KMS-11 (cell line): ENCODE measurements at regions not wholly inside any gene's neighbourhood (a gene's known extent, or its start where the extent isn't known, plus 50 kb on each side); places are given as distances from the start of the nearest gene placed in this dataset.

Source experiments
- H2AFZ ChIP-seq: fragments of 200-600 bp; sonication (generic); 2 replicates; pipeline ENCODE4 v1.6.1; 2016; ENCODE audit warnings: antibody characterized with exemption, mixed run types, low read depth
- H3K27ac ChIP-seq: fragments of 200-600 bp; sonication (generic); 2 replicates; pipeline ENCODE4 v1.6.1; 2016; ENCODE audit warnings: mild to moderate bottlenecking, mixed run types
- H3K27me3 ChIP-seq: fragments of 200-600 bp; sonication (generic); 2 replicates; pipeline ENCODE4 v1.6.1; 2017; ENCODE audit warnings: mild to moderate bottlenecking, low read depth, mixed run types, moderate library complexity; ENCODE audit not compliant: insufficient read depth
- H3K36me3 ChIP-seq: fragments of 200-600 bp; sonication (generic); 2 replicates; pipeline ENCODE4 v1.6.1; 2017; ENCODE audit warnings: mild to moderate bottlenecking, mixed run types; ENCODE audit not compliant: insufficient read depth
- H3K4me1 ChIP-seq: fragments of 200-600 bp; sonication (generic); 2 replicates; pipeline ENCODE4 v1.6.1; 2016; ENCODE audit warnings: mild to moderate bottlenecking, low read depth, mixed run types; ENCODE audit not compliant: poor library complexity, severe bottlenecking
- H3K4me2 ChIP-seq: fragments of 200-600 bp; sonication (generic); 2 replicates; pipeline ENCODE4 v1.7.0; 2016; ENCODE audit warnings: mild to moderate bottlenecking, mixed run types
- H3K4me3 ChIP-seq: fragments of 200-600 bp; sonication (generic); IDR thresholded peaks from 2 replicates; pipeline ENCODE4 v1.6.1; 2017; ENCODE audit warnings: low read depth, low read length, mixed read lengths; ENCODE audit not compliant: insufficient read depth
- H3K79me2 ChIP-seq: fragments of 200-600 bp; sonication (generic); 2 replicates; pipeline ENCODE4 v1.6.1; 2016; ENCODE audit warnings: low read depth, mixed run types; ENCODE audit not compliant: insufficient read depth
- H3K9ac ChIP-seq: fragments of 200-600 bp; sonication (generic); 2 replicates; pipeline ENCODE4 v1.6.1; 2016; ENCODE audit warnings: mild to moderate bottlenecking, mixed run types
- H4K20me1 ChIP-seq: fragments of 200-600 bp; sonication (generic); 2 replicates; pipeline ENCODE4 v1.6.1; 2016; ENCODE audit warnings: mild to moderate bottlenecking, mixed run types; ENCODE audit not compliant: insufficient read depth
- TF ChIP-seq, protein P1 (sequence below): fragments of 200-600 bp; sonication (generic); conservative IDR thresholded peaks from 2 replicates; pipeline ENCODE4 v1.6.1; 2017; ENCODE audit warnings: low read depth, mild to moderate bottlenecking, antibody characterized with exemption, low read length, moderate library complexity, mixed read lengths

DNA sequence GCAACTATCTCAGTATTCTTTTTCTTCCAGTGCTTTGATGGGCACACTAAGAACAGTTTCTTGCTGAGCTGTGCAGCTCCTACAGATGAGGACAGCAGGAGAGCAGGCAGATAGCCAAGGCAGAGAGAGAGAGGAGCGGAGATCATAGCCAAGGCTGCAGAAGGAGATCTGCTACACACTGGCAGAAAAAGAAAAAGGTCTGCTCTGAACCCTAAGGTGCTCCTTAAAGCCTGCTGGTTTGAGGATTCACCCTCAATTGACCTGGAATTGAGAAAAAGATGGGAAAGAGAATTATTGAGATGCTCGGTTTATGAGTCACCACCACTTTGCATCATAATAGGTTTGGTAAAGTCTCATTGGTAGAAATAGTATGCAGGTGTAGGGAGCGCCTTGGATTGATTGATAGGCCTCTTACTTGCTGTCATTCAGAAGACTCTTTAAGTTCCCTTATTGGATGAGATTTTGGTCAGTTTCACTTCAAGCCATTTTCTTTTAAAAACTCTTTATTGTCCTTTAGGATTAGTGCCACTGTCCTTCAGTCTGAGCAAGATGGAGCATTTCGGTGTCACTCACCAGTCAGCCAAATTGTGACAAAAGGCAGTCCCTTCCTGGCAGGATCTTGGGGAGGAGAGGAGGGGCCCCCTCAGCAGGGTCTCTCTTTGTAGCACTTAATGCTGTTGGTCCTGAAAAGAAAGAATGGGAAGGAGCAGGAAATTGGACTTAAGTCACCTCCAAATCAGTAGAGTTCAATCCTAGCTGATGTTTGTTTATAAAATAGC is 685.0 kb downstream of the ADGRL2 start:
- Histone ChIP-seq H3K27me3 (no peaks in the 10 kb centered on the region), H3K4me3 (no peak overlapping the region), H3K27ac (no peak overlapping the region), H3K9ac (no peak overlapping the region), H4K20me1 (no peaks in the 10 kb centered on the region), H3K4me1 (no peaks in the 10 kb centered on the region), H2AFZ (no peak overlapping the region), H3K4me2 (no peak overlapping the region), H3K36me3 (no peaks in the 10 kb centered on the region), H3K79me2 (no peaks in the 10 kb centered on the region)
- TF ChIP-seq, protein P1, sequence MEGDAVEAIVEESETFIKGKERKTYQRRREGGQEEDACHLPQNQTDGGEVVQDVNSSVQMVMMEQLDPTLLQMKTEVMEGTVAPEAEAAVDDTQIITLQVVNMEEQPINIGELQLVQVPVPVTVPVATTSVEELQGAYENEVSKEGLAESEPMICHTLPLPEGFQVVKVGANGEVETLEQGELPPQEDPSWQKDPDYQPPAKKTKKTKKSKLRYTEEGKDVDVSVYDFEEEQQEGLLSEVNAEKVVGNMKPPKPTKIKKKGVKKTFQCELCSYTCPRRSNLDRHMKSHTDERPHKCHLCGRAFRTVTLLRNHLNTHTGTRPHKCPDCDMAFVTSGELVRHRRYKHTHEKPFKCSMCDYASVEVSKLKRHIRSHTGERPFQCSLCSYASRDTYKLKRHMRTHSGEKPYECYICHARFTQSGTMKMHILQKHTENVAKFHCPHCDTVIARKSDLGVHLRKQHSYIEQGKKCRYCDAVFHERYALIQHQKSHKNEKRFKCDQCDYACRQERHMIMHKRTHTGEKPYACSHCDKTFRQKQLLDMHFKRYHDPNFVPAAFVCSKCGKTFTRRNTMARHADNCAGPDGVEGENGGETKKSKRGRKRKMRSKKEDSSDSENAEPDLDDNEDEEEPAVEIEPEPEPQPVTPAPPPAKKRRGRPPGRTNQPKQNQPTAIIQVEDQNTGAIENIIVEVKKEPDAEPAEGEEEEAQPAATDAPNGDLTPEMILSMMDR: no peak

DNA sequence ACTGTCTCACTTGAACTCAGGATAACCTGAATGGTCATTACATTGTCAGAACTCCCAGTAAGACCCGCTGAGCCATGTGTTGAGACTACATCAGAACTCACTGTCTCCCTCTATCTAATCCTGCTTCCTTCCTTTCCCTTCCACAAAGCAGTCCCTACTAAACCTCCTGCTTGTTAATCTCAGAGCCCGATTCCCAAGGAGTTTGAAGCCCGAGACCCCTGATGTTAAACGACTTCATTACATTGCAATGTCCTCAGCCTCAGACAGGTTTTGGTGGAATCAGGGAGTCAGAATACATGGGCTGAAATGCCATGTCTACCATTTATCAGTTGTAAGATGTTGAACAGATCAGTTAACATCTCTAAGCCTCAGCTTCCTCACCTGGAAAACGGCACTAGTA is 682.4 kb downstream of the ADGRL2 start:
- Histone ChIP-seq H3K27ac (no peak overlapping the region), H3K4me1 (no peaks in the 10 kb centered on the region), H3K4me3 (no peak overlapping the region), H4K20me1 (no peaks in the 10 kb centered on the region), H2AFZ (no peak overlapping the region), H3K27me3 (no peaks in the 10 kb centered on the region), H3K79me2 (no peaks in the 10 kb centered on the region), H3K9ac (no peak overlapping the region), H3K4me2 (no peak overlapping the region), H3K36me3 (no peaks in the 10 kb centered on the region)
- TF ChIP-seq, protein P1: no peak

DNA sequence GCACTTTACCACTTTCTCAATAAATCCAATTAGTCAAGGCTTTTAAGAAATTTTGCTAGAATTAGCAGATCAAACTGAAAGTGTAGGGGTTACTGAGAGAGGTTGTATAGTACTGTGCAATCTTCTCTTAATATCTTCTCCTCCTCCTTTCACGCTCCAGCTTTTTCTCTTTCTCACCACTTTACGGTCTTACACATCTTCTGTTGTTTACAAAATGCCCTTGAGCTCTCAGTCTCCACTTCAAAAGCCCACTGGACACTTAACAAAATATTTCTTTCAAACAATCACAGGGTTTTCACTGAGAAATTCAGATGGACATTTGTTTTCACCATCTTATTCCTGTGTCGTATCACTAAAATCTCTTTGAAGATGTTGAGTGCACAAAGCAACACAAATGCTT is 678.2 kb downstream of the ADGRL2 start:
- no peak overlapping the region for H3K9ac ChIP-seq
- H3K36me3 ChIP-seq: no peaks in the 10 kb centered on the region
- no peaks in the 10 kb centered on the region for H3K27me3 ChIP-seq

DNA sequence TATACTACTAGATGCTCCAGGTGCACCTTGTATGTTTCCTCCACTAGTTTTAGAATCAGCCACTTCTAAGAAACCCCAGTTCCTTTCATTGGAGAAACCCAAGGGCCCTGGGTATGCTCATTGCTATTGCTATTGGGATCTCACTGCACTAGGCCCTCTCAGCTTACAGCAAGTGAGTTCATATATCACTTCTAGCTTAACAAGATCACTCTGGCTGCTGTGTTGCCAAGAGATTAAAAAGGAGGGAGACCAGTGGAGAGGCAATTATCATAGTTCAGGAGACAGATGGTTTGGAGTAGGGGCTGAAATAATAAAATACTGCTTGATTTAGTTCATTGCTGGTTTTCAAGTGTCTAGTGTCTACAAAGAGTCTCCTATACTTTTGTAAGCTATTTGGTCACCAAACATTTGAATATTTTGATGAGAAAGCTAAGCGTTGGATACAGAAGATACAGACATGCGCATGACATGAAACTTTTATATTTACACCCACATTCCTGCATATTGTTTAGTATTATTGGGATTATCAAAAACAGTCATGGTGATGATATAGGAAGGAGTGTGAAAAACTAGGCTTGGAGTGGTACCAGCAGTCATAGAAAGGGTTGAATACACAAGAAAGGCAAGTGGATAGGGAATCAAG is 671.9 kb downstream of the ADGRL2 start:
- Histone ChIP-seq H2AFZ (no peak overlapping the region), H3K27me3 (no peaks in the 10 kb centered on the region), H3K4me2 (no peak overlapping the region), H4K20me1 (no peaks in the 10 kb centered on the region), H3K4me3 (no peak overlapping the region), H3K27ac (no peak overlapping the region), H3K36me3 (no peaks in the 10 kb centered on the region), H3K79me2 (no peaks in the 10 kb centered on the region), H3K4me1 (no peaks in the 10 kb centered on the region), H3K9ac (no peak overlapping the region)
- TF ChIP-seq, protein P1: no peak

More for the DNA sequence above, 678.2 kb downstream of the ADGRL2 start:
- no peak overlapping the region for H3K27ac ChIP-seq
- TF ChIP-seq, protein P1: no peak
- H3K4me1 ChIP-seq: no peaks in the 10 kb centered on the region
- H2AFZ ChIP-seq: no peak overlapping the region
- no peaks in the 10 kb centered on the region for H4K20me1 ChIP-seq
- no peak overlapping the region for H3K4me3 ChIP-seq
- H3K79me2 ChIP-seq: no peaks in the 10 kb centered on the region
- H3K4me2 ChIP-seq: no peak overlapping the region
